COLO668 (cell line): ENCODE measurements at regions not wholly inside any gene's neighbourhood (a gene's known extent, or its start where the extent isn't known, plus 50 kb on each side); places are given as distances from the start of the nearest gene placed in this dataset.
"Not testable (repeated sequence)": the region's sequence is repeated elsewhere in the genome, so short reads cannot be mapped to it uniquely, and the experiment has no call there.

Experiments used
- DNase-seq: peaks from one replicate; lab custom pipeline; 2025; ENCODE audit not compliant: unreplicated experiment; lab: John Stamatoyannopoulos, UW

- peak; percentile 82 for DNase-seq
Observed at GRCh38 chr7:65722361-65722792, 150.5 kb upstream of the VKORC1L1 start.

GRCh38 chr7:65727182-65727581, 145.7 kb upstream of the VKORC1L1 start:
- DNase-seq = not testable (repeated sequence)

GRCh38 chr7:65731129-65731528, 141.7 kb upstream of the VKORC1L1 start:
- DNase-seq = no peak

- DNase-seq = no peak
Observed at GRCh38 chr7:65731562-65732035, 141.3 kb upstream of the VKORC1L1 start.

- DNase-seq = no peak
Observed at GRCh38 chr7:65744406-65744805, 128.5 kb upstream of the VKORC1L1 start.

- no peak for DNase-seq
Observed at GRCh38 chr7:65746398-65746669, 126.5 kb upstream of the VKORC1L1 start.

GRCh38 chr7:65749039-65749438, 123.8 kb upstream of the VKORC1L1 start:
- no peak for DNase-seq

GRCh38 chr7:65749518-65749917, 123.4 kb upstream of the VKORC1L1 start:
- no peak for DNase-seq

GRCh38 chr7:65750511-65751344, 122.1 kb upstream of the VKORC1L1 start:
- DNase-seq = peak; percentile 97

GRCh38 chr7:65754070-65754469, 118.8 kb upstream of the VKORC1L1 start:
- not testable (repeated sequence) for DNase-seq

GRCh38 chr7:65758991-65759390, 113.9 kb upstream of the VKORC1L1 start:
- not testable (repeated sequence) for DNase-seq

GRCh38 chr7:65762712-65763111, 110.2 kb upstream of the VKORC1L1 start:
- not testable (repeated sequence) for DNase-seq

- DNase-seq = not testable (repeated sequence)
Observed at GRCh38 chr7:65763114-65763513, 109.8 kb upstream of the VKORC1L1 start.

GRCh38 chr7:65770473-65771225, 102.2 kb upstream of the VKORC1L1 start:
- DNase-seq = peak; percentile 88

- DNase-seq = not testable (repeated sequence)
Observed at GRCh38 chr7:65771226-65771569, 101.7 kb upstream of the VKORC1L1 start.

GRCh38 chr7:65776677-65777076, 96.2 kb upstream of the VKORC1L1 start:
- not testable (repeated sequence) for DNase-seq

GRCh38 chr7:65789943-65790342, 82.9 kb upstream of the VKORC1L1 start:
- DNase-seq = not testable (repeated sequence)

GRCh38 chr7:65791788-65792187, 81.1 kb upstream of the VKORC1L1 start:
- DNase-seq = not testable (repeated sequence)

GRCh38 chr7:65792726-65793125, 80.1 kb upstream of the VKORC1L1 start:
- not testable (repeated sequence) for DNase-seq

- DNase-seq = not testable (repeated sequence)
Observed at GRCh38 chr7:65794671-65795391, 78.0 kb upstream of the VKORC1L1 start.

- not testable (repeated sequence) for DNase-seq
Observed at GRCh38 chr7:65795392-65795716, 77.5 kb upstream of the VKORC1L1 start.

GRCh38 chr7:65796205-65796604, 76.7 kb upstream of the VKORC1L1 start:
- no peak for DNase-seq
